K562 (cell line): ENCODE measurements at regions not wholly inside any gene's neighbourhood (a gene's known extent, or its start where the extent isn't known, plus 50 kb on each side); places are given as distances from the start of the nearest gene placed in this dataset.

Experiments used
- ATAC-seq: fragments of 200-7000 bp; cut with Tn5 transposase; 3 replicates; pipeline ENCODE4 v1.9.1; 2020; ENCODE audit warnings: moderate library complexity
- BruUV-seq: library from RNA; stranded (reverse); fragments of 400-500 nt; replicated peaks from 2 replicates; lab custom pipeline; 2021; lab: Mats Ljungman, UMichigan
- CTCF ChIA-PET: fragments of 300-600 bp; formaldehyde crosslinking; extraction: SDS; loops from one replicate; lab custom pipeline; 2021; ENCODE audit warnings: low intra/inter-chr PET ratio; lab: Yijun Ruan, JAX
- POLR2A ChIA-PET: fragments of 300-600, 350-650 bp; sonication (Branson Sonifier 250); formaldehyde crosslinking; extraction: SDS; loops from one replicate; lab custom pipeline; 2021; ENCODE audit warnings: antibody characterized with exemption, inconsistent platforms; lab: Yijun Ruan, JAX
- DNase-seq, 4 experiments: peaks; one replicate each; pipeline versions ENCODE4 v3.0.0 to v3.0.0-alpha.2; 2011 to 2018; ENCODE audit warnings: low spot score in 3 of 4, mixed read lengths in 3 of 4; ENCODE audit errors: extremely low read depth in 1 of 4
- FAIRE-seq: peaks from 2 replicates; lab custom pipeline; 2011; peaks lifted over from hg19 to GRCh38; lab: Jason Lieb, UNC
- H2AFZ ChIP-seq: 2 replicates; pipeline ENCODE4 v1.6.0; 2011; ENCODE audit warnings: low read depth, low read length, control low read depth, inconsistent platforms
- H3K27ac ChIP-seq: fragments of 200-600 bp; 3 replicates; pipeline ENCODE4 v1.8.0; 2011; ENCODE audit warnings: low read depth, mild to moderate bottlenecking, control low read depth, inconsistent platforms, low read length, moderate library complexity, mixed read lengths; ENCODE audit errors: extremely low read depth
- H3K27me3 ChIP-seq, 2 experiments: fragments of 300-600 bp in 1 of 2; 2 replicates in 1 of 2; 3 replicates in 1 of 2; pipeline versions ENCODE4 v1.6.0 to v1.8.0; 2011; ENCODE audit warnings: inconsistent platforms in 2 of 2, low read length in 2 of 2, mild to moderate bottlenecking in 1 of 2, mixed read lengths in 1 of 2, moderate library complexity in 1 of 2; ENCODE audit not compliant: control insufficient read depth in 2 of 2, insufficient read depth in 2 of 2
- H3K36me3 ChIP-seq: fragments of 300-600 bp; 3 replicates; pipeline ENCODE4 v1.8.0; 2011; ENCODE audit warnings: mild to moderate bottlenecking, low read length, inconsistent platforms; ENCODE audit not compliant: control insufficient read depth, insufficient read depth
- H3K4me1 ChIP-seq, 2 experiments: fragments of 200-600 bp in 1 of 2; replicated peaks in 1 of 2; 2 replicates in 1 of 2; 3 replicates in 1 of 2; pipeline versions ENCODE4 v1.5.1 to v1.8.0; 2011; ENCODE audit warnings: inconsistent platforms in 2 of 2, low read length in 2 of 2, mild to moderate bottlenecking in 1 of 2, mixed read lengths in 1 of 2, moderate library complexity in 1 of 2; ENCODE audit not compliant: control insufficient read depth in 2 of 2, insufficient read depth in 2 of 2
- H3K4me2 ChIP-seq: 2 replicates; pipeline ENCODE4 v1.6.1; 2011; ENCODE audit warnings: low read length, control low read depth, inconsistent platforms, mixed read lengths; ENCODE audit not compliant: insufficient read depth
- H3K4me3 ChIP-seq: fragments of 200-600 bp; sonication (generic), shearing (Covaris generic); 2 replicates; pipeline ENCODE4 v1.5.1; 2016; ENCODE audit warnings: control low read depth, inconsistent platforms
- H3K79me2 ChIP-seq: fragments of 200-600 bp; 3 replicates; pipeline ENCODE4 v1.8.0; 2011; ENCODE audit warnings: low read length, inconsistent platforms; ENCODE audit not compliant: control insufficient read depth, insufficient read depth
- H3K9ac ChIP-seq, 2 experiments: 2 replicates each; pipeline versions ENCODE4 v1.6.0 to v1.6.1; 2011; ENCODE audit warnings: low read depth in 2 of 2, low read length in 2 of 2, control low read depth in 1 of 2, inconsistent platforms in 1 of 2, mild to moderate bottlenecking in 1 of 2, mixed read lengths in 1 of 2; ENCODE audit not compliant: insufficient read depth in 1 of 2
- H3K9me1 ChIP-seq: one replicate; pipeline ENCODE4 v1.6.0; 2011; ENCODE audit warnings: inconsistent platforms, mild to moderate bottlenecking, low read length, moderate library complexity; ENCODE audit not compliant: control insufficient read depth, insufficient read depth
- H3K9me3 ChIP-seq: replicated peaks from 2 replicates; pipeline ENCODE4 v1.5.1; 2011; ENCODE audit warnings: low read depth, low read length, inconsistent platforms; ENCODE audit not compliant: control insufficient read depth, insufficient read depth
- H4K20me1 ChIP-seq: replicated peaks from 2 replicates; pipeline ENCODE4 v1.6.1; 2011; ENCODE audit warnings: low read length, inconsistent platforms, mixed read lengths; ENCODE audit not compliant: control insufficient read depth, insufficient read depth
- HSF4 ChIP-seq: fragments of 250-450 bp; sonication (Bioruptor Pico); IDR thresholded peaks from 2 replicates; pipeline ENCODE4 v2.1.2; 2022; ENCODE audit warnings: mild to moderate bottlenecking, moderate library complexity, borderline replicate concordance
- L3MBTL2 ChIP-seq: fragments of 450-650 bp; IDR thresholded peaks from 2 replicates; pipeline ENCODE4 v1.6.1; 2016; ENCODE audit warnings: mild to moderate bottlenecking, moderate library complexity
- MBD1 ChIP-seq: fragments of 250-450 bp; sonication (Bioruptor Pico); IDR thresholded peaks from 2 replicates; pipeline ENCODE4 v1.8.0; 2022; ENCODE audit warnings: inconsistent platforms
- MCM5 ChIP-seq: fragments of 450-650 bp; IDR thresholded peaks from 2 replicates; pipeline ENCODE4 v1.6.1; 2016; ENCODE audit warnings: low read depth
- PTTG1 ChIP-seq: fragments of 450-650 bp; IDR thresholded peaks from 2 replicates; pipeline ENCODE4 v1.6.1; 2016; ENCODE audit warnings: low read depth, mild to moderate bottlenecking, missing genetic modification characterization, missing compliant biosample characterization
- SOX6 ChIP-seq: fragments of 450-650 bp; IDR thresholded peaks from 2 replicates; pipeline ENCODE4 v1.6.1; 2014; ENCODE audit warnings: mild to moderate bottlenecking
- ZC3H8 ChIP-seq: fragments of 450-650 bp; IDR thresholded peaks from 2 replicates; pipeline ENCODE4 v1.6.1; 2017
- ZNF318 ChIP-seq, 2 experiments: fragments of 450-650 bp; IDR thresholded peaks; 2 replicates each; pipeline ENCODE4 v1.6.1; 2016; ENCODE audit warnings: mild to moderate bottlenecking in 2 of 2, borderline replicate concordance in 1 of 2, low read depth in 1 of 2, moderate library complexity in 1 of 2
- ZNF830 ChIP-seq: fragments of 250-450 bp; sonication (Bioruptor Pico); IDR thresholded peaks from 2 replicates; pipeline ENCODE4 v1.5.0; 2021; ENCODE audit warnings: mild to moderate bottlenecking
- WGBS: fragments of 100-300 bp; shearing (Covaris generic); methylation state at CpG from one replicate; pipeline ENCODE4 v1.1.6; 2016; ENCODE audit warnings: low coverage, mixed read lengths; ENCODE audit not compliant: insufficient coverage; ENCODE audit errors: missing lambda C conversion rate; 5-methylcytosine and 5-hydroxymethylcytosine counted together
- in situ Hi-C: fragments of 300-500 bp; cut with MboI; formaldehyde crosslinking; loops from 4 replicates; pipeline ENCODE4 v1.15.0; 2018; ENCODE audit warnings: inconsistent platforms, mixed read lengths
- intact Hi-C: fragments of 100-400 bp; cut with micrococcal nuclease; formaldehyde crosslinking; loops from 2 replicates; pipeline ENCODE4 v1.14.2; 2022

- no peaks in the 10 kb centered on the region for H3K9me1 ChIP-seq
- DNase-seq (no peak), FAIRE-seq (no peak), ATAC-seq (no peak; the same call in 1 of the 3 replicates)
- H3K79me2 ChIP-seq: no peaks in the 10 kb centered on the region
- ChIA-PET CTCF (no interaction called here), POLR2A (interaction anchor here (0.7 kb wide), 1 partner anchor 18 kb away, joined by 3 read pairs; no protein-coding TSS in a partner anchor)
- H3K4me3 ChIP-seq: no peak overlapping the region
- in situ Hi-C loops (no loop called here), intact Hi-C loops (no loop called here)
- H3K27me3 ChIP-seq: no peaks in the 10 kb centered on the region
- H3K27ac ChIP-seq: no peak overlapping the region
- no peak overlapping the region for H3K9ac ChIP-seq
- BruUV-seq: no TSS peak
- H3K4me1 ChIP-seq: peaks cover 0 to 14% of the 10 kb centered on the region in 2 experiments; a peak in 2 of 5 replicates
- no peak overlapping the region for H2AFZ ChIP-seq
- H3K36me3 ChIP-seq: no peaks in the 10 kb centered on the region
- no peaks in the 10 kb centered on the region for H3K9me3 ChIP-seq
- H4K20me1 ChIP-seq: no peaks in the 10 kb centered on the region
- whole genome bisulfite sequencing: 19% methylated on average over 3 of the region's 3 CpGs
- no peak overlapping the region for H3K4me2 ChIP-seq
- TF ChIP-seq ZC3H8 (no peak), PTTG1 (tag) (no peak), MBD1 (no peak), SOX6 (peak; percentile 87), ZNF318 (IDR thresholded peaks at IDR 0.05; ENCODE audit: borderline replicate concordance in 1 of 2, low read depth in 1 of 2) (no peak), ZNF830 (no peak), HSF4 (CRISPR knock-in tag) (no peak), MCM5 (no peak), L3MBTL2 (0 out of 2 replicates have a peak, but pooled peaks have one; percentile 16)
These were observed 623.1 kb downstream of the ADCYAP1 start for GRCh38 chr18:1527805-1528204.
